GM23248 (cell line): ENCODE measurements at regions not wholly inside any gene's neighbourhood (a gene's known extent, or its start where the extent isn't known, plus 50 kb on each side); places are given as distances from the start of the nearest gene placed in this dataset.

Experiments
- DNase-seq: peaks from one replicate; pipeline ENCODE4 v3.0.0-alpha.2; 2015
- H2AFZ ChIP-seq: fragments of 200-600 bp; sonication (generic); 2 replicates; pipeline ENCODE4 v1.6.1; 2016; ENCODE audit warnings: antibody characterized with exemption
- H3F3A ChIP-seq: fragments of 200-600 bp; sonication (generic); 2 replicates; pipeline ENCODE4 v1.6.1; 2016; ENCODE audit warnings: mild to moderate bottlenecking, antibody characterized with exemption, mixed run types; ENCODE audit not compliant: insufficient read depth
- H3K27ac ChIP-seq: fragments of 200-600 bp; sonication (generic); 2 replicates; pipeline ENCODE4 v1.5.1; 2016; ENCODE audit warnings: mild to moderate bottlenecking
- H3K27me3 ChIP-seq: fragments of 200-600 bp; sonication (generic); replicated peaks from 2 replicates; pipeline ENCODE4 v1.6.1; 2016; ENCODE audit warnings: mild to moderate bottlenecking; ENCODE audit not compliant: insufficient read depth
- H3K36me3 ChIP-seq: fragments of 200-600 bp; sonication (generic); 2 replicates; pipeline ENCODE4 v1.6.1; 2016; ENCODE audit warnings: low read depth, mild to moderate bottlenecking
- H3K4me1 ChIP-seq: fragments of 200-600 bp; sonication (generic); 2 replicates; pipeline ENCODE4 v1.6.1; 2016; ENCODE audit warnings: mild to moderate bottlenecking; ENCODE audit not compliant: insufficient read depth
- H3K4me2 ChIP-seq: fragments of 200-600 bp; sonication (generic); one replicate; pipeline ENCODE4 v1.6.1; 2016; ENCODE audit warnings: mild to moderate bottlenecking; ENCODE audit not compliant: unreplicated experiment
- H3K4me3 ChIP-seq: fragments of 200-600 bp; sonication (generic); 2 replicates; pipeline ENCODE4 v1.5.1; 2016; ENCODE audit warnings: mild to moderate bottlenecking
- H3K79me2 ChIP-seq: fragments of 200-600 bp; sonication (generic); 2 replicates; pipeline ENCODE4 v1.6.1; 2016; ENCODE audit warnings: mild to moderate bottlenecking; ENCODE audit not compliant: insufficient read depth
- H3K9ac ChIP-seq: fragments of 200-600 bp; sonication (generic); 2 replicates; pipeline ENCODE4 v1.6.1; 2016; ENCODE audit warnings: mild to moderate bottlenecking
- H3K9me2 ChIP-seq: fragments of 200-600 bp; sonication (generic); 2 replicates; pipeline ENCODE4 v1.6.1; 2016; ENCODE audit warnings: mixed run types, mild to moderate bottlenecking, moderate library complexity; ENCODE audit not compliant: insufficient read depth
- H3K9me3 ChIP-seq: fragments of 200-600 bp; sonication (generic); one replicate; pipeline ENCODE4 v1.6.1; 2017; ENCODE audit warnings: low read depth
- H4K20me1 ChIP-seq: fragments of 200-600 bp; sonication (generic); 2 replicates; pipeline ENCODE4 v1.6.0; 2016; ENCODE audit not compliant: insufficient read depth
- EZH2 ChIP-seq: fragments of 200-600 bp; sonication (generic); IDR thresholded peaks from 2 replicates; pipeline ENCODE4 v1.6.1; 2018; ENCODE audit warnings: antibody characterized with exemption, mild to moderate bottlenecking; ENCODE audit not compliant: insufficient read depth, poor library complexity, severe bottlenecking
- EZH2phosphoT487 ChIP-seq: fragments of 200-600 bp; sonication (generic); IDR thresholded peaks from 2 replicates; pipeline ENCODE4 v1.6.1; 2018; ENCODE audit warnings: antibody characterized with exemption, moderate library complexity, mild to moderate bottlenecking, low read depth; ENCODE audit not compliant: insufficient read depth
- WGBS, 2 experiments: methylation state at CpG; one replicate each; pipeline ENCODE4 v1.1.6; 2015 to 2017; ENCODE audit warnings: low lambda C conversion rate in 2 of 2, low coverage in 1 of 2; ENCODE audit errors: missing lambda C conversion rate in 2 of 2; 5-methylcytosine and 5-hydroxymethylcytosine counted together
- in situ Hi-C: fragments of 300-500 bp; cut with MboI; formaldehyde crosslinking; loops from 2 replicates; pipeline ENCODE4 v1.15.0; 2020

DNA sequence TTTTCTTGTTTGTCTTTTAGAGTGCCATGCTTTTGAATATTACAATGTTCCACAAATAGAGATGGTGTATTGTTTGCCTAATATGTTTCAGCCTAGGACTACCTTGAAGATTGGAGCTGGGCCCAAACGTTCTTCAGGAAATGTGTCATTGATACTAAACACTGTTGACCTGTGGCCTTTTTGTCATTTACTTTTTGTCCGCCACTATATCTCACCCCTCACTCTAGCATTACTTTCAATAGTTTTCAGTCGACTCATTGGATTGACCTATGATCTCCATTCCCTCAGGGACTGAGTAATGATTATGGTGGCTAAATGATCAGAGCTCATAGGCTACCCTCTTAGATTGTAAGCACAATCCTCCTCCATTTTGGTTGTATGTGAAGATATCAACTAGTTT, 115.8 kb downstream of the NUDT12 start:
- peaks cover 37% of the 10 kb centered on the region for H3F3A ChIP-seq
- WGBS, 2 experiments: 17 to 20% methylated on average over 3 of the region's 3 CpGs
- no peak overlapping the region for H3K4me3 ChIP-seq
- H3K4me1 ChIP-seq: peaks cover 48% of the 10 kb centered on the region
- H2AFZ ChIP-seq: no peak overlapping the region; the same call in 1 of the 2 replicates
- H3K9ac ChIP-seq: no peak overlapping the region
- H4K20me1 ChIP-seq: no peaks in the 10 kb centered on the region
- H3K36me3 ChIP-seq: no peaks in the 10 kb centered on the region
- H3K9me2 ChIP-seq: no peaks in the 10 kb centered on the region
- in situ Hi-C loops: no loop called here
- H3K27me3 ChIP-seq: no peaks in the 10 kb centered on the region
- no peak overlapping the region for H3K27ac ChIP-seq
- H3K9me3 ChIP-seq: no peaks in the 10 kb centered on the region
- TF ChIP-seq EZH2 (no peak), EZH2phosphoT487 (no peak)
- H3K4me2 ChIP-seq: no peak overlapping the region
- peak; percentile 22 for DNase-seq
- H3K79me2 ChIP-seq: no peaks in the 10 kb centered on the region

DNA sequence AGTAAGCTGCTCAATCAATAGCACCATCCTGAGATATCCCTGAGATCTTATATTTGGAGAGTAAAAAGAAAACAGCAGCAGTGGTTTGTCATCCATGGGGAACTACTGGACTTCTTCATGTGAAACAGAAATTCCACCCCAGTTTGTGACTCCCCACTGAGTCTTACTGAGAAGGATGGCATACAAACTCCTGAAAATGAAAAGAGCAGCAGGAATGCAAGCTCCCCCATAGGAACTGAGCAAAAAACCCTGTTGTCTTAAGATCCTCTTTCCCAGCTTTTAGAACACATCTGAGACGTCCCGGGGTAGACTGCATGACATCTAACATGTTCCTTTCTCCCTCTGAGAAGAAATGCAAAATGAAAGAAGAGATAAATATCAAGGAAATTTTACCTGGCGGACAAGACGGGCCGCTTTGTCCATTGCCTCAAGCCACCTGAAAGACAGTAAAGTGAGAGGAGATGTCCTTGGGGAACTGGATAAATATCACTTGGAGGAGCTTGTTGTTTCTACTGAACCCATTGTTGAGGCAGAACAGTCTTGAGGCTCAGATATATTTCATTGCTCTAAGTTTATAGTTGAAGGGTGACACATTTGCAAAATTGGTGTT, 117.1 kb downstream of the NUDT12 start:
- no peak overlapping the region for H3K4me3 ChIP-seq
- H3K4me1 ChIP-seq: peaks cover 35% of the 10 kb centered on the region
- in situ Hi-C loops: no loop called here
- no peak overlapping the region for H3K9ac ChIP-seq
- 64 to 70% methylated on average over 5 of the region's 5 CpGs for WGBS, 2 experiments
- no peak overlapping the region; the same call in 1 of the 2 replicates for H3K27ac ChIP-seq
- DNase-seq: peak; percentile 36
- no peaks in the 10 kb centered on the region for H3K36me3 ChIP-seq
- TF ChIP-seq EZH2phosphoT487 (no peak), EZH2 (no peak)
- H3K4me2 ChIP-seq: no peak overlapping the region
- H4K20me1 ChIP-seq: no peaks in the 10 kb centered on the region
- H3K79me2 ChIP-seq: no peaks in the 10 kb centered on the region
- no peaks in the 10 kb centered on the region for H3K27me3 ChIP-seq
- no peaks in the 10 kb centered on the region for H3K9me3 ChIP-seq
- no peaks in the 10 kb centered on the region for H3K9me2 ChIP-seq
- H3F3A ChIP-seq: peaks cover 26% of the 10 kb centered on the region
- 0 out of 2 replicates have a peak overlapping the region, but pooled peaks have one; percentile 3 for H2AFZ ChIP-seq

DNA sequence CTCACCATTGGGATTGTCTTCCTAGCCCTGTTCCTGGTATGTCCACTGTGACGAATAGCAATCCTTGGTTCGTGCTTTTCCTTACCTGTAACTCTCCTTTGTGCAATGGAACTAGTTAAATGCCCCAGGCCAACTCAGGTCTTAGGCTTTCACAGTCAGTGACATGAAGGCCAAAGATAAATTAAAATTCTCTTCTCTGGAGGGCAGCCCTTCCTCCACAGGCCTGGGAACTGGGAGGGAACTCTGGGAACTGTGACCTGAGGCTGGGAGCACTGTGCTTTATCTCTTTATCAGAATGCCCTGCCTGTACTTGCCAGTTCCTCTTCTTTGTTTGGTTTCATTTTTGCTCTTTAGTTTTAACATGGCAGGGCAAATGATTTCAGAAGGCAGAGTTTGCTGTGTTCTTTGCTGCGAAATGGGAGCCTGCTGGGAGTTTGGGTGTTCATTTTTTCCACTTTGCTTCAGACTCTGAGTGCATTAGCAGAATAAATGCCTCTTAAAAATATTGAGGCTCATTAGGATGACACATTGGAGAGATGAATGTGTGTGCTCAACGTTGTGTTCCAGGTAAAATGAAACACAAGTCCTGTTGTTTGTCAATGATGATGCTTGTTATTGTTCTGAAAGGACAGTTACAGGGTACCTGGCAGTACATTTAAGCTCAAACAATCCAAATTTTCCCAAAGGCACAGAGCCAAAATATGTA, 118.1 kb downstream of the NUDT12 start:
- no peak overlapping the region for H3K9ac ChIP-seq
- H3K36me3 ChIP-seq: no peaks in the 10 kb centered on the region
- no peaks in the 10 kb centered on the region for H3K79me2 ChIP-seq
- H3K4me1 ChIP-seq: peaks cover 25% of the 10 kb centered on the region
- no peak overlapping the region for H3K27ac ChIP-seq
- in situ Hi-C loops: no loop called here
- 56 to 61% methylated on average over 4 of the region's 4 CpGs for WGBS, 2 experiments
- no peaks in the 10 kb centered on the region for H4K20me1 ChIP-seq
- no peak for DNase-seq
- no peaks in the 10 kb centered on the region for H3K9me3 ChIP-seq
- H2AFZ ChIP-seq: peak overlapping the region; percentile 60
- H3K4me3 ChIP-seq: no peak overlapping the region
- H3F3A ChIP-seq: peaks cover 15% of the 10 kb centered on the region
- no peak overlapping the region for H3K4me2 ChIP-seq
- TF ChIP-seq EZH2phosphoT487 (no peak), EZH2 (no peak)
- no peaks in the 10 kb centered on the region for H3K27me3 ChIP-seq
- no peaks in the 10 kb centered on the region for H3K9me2 ChIP-seq

DNA sequence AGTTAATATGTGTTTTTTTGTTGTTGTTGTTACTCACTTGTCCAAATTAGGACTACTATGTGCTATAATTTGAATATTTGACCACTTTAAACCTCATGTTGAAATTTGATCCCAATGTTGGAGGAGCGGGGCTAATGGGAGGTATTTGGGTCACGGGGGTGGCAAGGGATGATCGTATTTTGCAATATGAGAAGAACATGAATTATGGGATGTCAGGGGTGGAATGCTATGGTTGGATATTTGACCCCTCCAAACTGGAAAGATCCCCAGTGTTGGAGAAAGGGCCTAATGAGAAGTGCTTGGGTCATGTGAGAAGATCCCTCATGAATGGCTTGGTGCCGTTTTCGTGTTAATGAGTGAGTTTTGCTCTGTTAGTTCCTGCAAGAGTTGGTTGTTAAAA, 119.8 kb downstream of the NUDT12 start:
- H3K4me1 ChIP-seq: peaks cover 23% of the 10 kb centered on the region
- no peaks in the 10 kb centered on the region for H3K9me2 ChIP-seq
- no peak overlapping the region for H2AFZ ChIP-seq
- H3K27ac ChIP-seq: no peak overlapping the region
- no peak for DNase-seq
- H3K79me2 ChIP-seq: no peaks in the 10 kb centered on the region
- no peak overlapping the region for H3K4me2 ChIP-seq
- H3K9ac ChIP-seq: no peak overlapping the region
- no peak overlapping the region for H3K4me3 ChIP-seq
- no peaks in the 10 kb centered on the region for H4K20me1 ChIP-seq
- in situ Hi-C loops: no loop called here
- no peaks in the 10 kb centered on the region for H3K36me3 ChIP-seq
- no peaks in the 10 kb centered on the region for H3K27me3 ChIP-seq
- H3F3A ChIP-seq: 0 out of 2 replicates have a peak, but pooled peaks cover 10% of the 10 kb centered on the region
- H3K9me3 ChIP-seq: no peaks in the 10 kb centered on the region
- TF ChIP-seq EZH2 (no peak), EZH2phosphoT487 (no peak)
- WGBS, 2 experiments: 70 to 72% methylated on average over 5 of the region's 5 CpGs
